ENCODE measurements at regions not wholly inside any gene's neighbourhood (a gene's known extent, or its start where the extent isn't known, plus 50 kb on each side); places are given as distances from the start of the nearest gene placed in this dataset.

- no peak for DNase-seq
Observed at GRCh38 chr9:96183751-96184150, 118.2 kb downstream of the HSD17B3 start.

- DNase-seq = no peak
Observed at GRCh38 chr9:96178153-96178552, 123.8 kb downstream of the HSD17B3 start.

GRCh38 chr9:96177719-96178028, 124.3 kb downstream of the HSD17B3 start:
- DNase-seq = no peak

- no peak for DNase-seq
Observed at GRCh38 chr9:96177005-96177718, 124.8 kb downstream of the HSD17B3 start.

- no peak for DNase-seq
Observed at GRCh38 chr9:96175796-96176195, 126.2 kb downstream of the HSD17B3 start.

- DNase-seq = no peak
Observed at GRCh38 chr9:96175001-96175400, 127.0 kb downstream of the HSD17B3 start.

GRCh38 chr9:96174371-96174770, 127.6 kb downstream of the HSD17B3 start:
- no peak for DNase-seq

- DNase-seq = no peak
Observed at GRCh38 chr9:96173640-96174039, 128.3 kb downstream of the HSD17B3 start.

GRCh38 chr9:96172797-96173196, 129.2 kb downstream of the HSD17B3 start:
- no peak for DNase-seq

- DNase-seq = no peak
Observed at GRCh38 chr9:96171728-96172127, 130.2 kb downstream of the HSD17B3 start.

- DNase-seq = no peak
Observed at GRCh38 chr9:96169901-96170300, 132.1 kb downstream of the HSD17B3 start.

GRCh38 chr9:96169484-96169883, 132.5 kb downstream of the HSD17B3 start:
- DNase-seq = no peak

- no peak for DNase-seq
Observed at GRCh38 chr9:96168882-96169281, 133.1 kb downstream of the HSD17B3 start.

- no peak for DNase-seq
Observed at GRCh38 chr9:96167011-96167410, 135.0 kb downstream of the HSD17B3 start.

- DNase-seq = no peak
Observed at GRCh38 chr9:96164268-96164683, 137.7 kb downstream of the HSD17B3 start.

GRCh38 chr9:96163712-96164111, 138.3 kb downstream of the HSD17B3 start:
- no peak for DNase-seq

GRCh38 chr9:96163161-96163560, 138.8 kb downstream of the HSD17B3 start:
- DNase-seq = no peak

GRCh38 chr9:96161819-96162218, 140.2 kb downstream of the HSD17B3 start:
- DNase-seq = no peak

GRCh38 chr9:96160866-96161265, 141.1 kb downstream of the HSD17B3 start:
- no peak for DNase-seq

- no peak for DNase-seq
Observed at GRCh38 chr9:96160168-96160567, 141.8 kb downstream of the HSD17B3 start.

- no peak for DNase-seq
Observed at GRCh38 chr9:96159596-96159995, 142.4 kb downstream of the HSD17B3 start.

- peak; percentile 35 to 58 for DNase-seq
Observed at GRCh38 chr9:96158909-96159575, 142.9 kb downstream of the HSD17B3 start.

GRCh38 chr9:96158147-96158546, 143.8 kb downstream of the HSD17B3 start:
- no peak for DNase-seq

- DNase-seq = no peak
Observed at GRCh38 chr9:96157675-96158074, 144.3 kb downstream of the HSD17B3 start.
